Uterus (tissue), 2 donors: ENCODE measurements at regions not wholly inside any gene's neighbourhood (a gene's known extent, or its start where the extent isn't known, plus 50 kb on each side); places are given as distances from the start of the nearest gene placed in this dataset.

Source experiments
- POLR2A ChIP-seq, 2 donors: fragments of 450-650 bp; IDR thresholded peaks; one replicate each; pipeline ENCODE4 v1.6.1; 2016; ENCODE audit warnings: antibody characterized with exemption in 2 of 2, mild to moderate bottlenecking in 1 of 2, moderate library complexity in 1 of 2
- TF ChIP-seq, protein P1 (sequence below), 4 experiments: fragments of 200-600 bp in 2 of 4; fragments of 450-650 bp in 2 of 4; sonication (generic) in 2 of 4; IDR thresholded peaks; one replicate each; pipeline ENCODE4 v1.5.1; 2016 to 2019; ENCODE audit warnings: antibody characterized with exemption in 4 of 4, mild to moderate bottlenecking in 2 of 4, moderate library complexity in 1 of 4

GRCh38 chr12:126160912-126161311 is 1095.7 kb downstream of the AACS start:
- TF ChIP-seq, protein P1, sequence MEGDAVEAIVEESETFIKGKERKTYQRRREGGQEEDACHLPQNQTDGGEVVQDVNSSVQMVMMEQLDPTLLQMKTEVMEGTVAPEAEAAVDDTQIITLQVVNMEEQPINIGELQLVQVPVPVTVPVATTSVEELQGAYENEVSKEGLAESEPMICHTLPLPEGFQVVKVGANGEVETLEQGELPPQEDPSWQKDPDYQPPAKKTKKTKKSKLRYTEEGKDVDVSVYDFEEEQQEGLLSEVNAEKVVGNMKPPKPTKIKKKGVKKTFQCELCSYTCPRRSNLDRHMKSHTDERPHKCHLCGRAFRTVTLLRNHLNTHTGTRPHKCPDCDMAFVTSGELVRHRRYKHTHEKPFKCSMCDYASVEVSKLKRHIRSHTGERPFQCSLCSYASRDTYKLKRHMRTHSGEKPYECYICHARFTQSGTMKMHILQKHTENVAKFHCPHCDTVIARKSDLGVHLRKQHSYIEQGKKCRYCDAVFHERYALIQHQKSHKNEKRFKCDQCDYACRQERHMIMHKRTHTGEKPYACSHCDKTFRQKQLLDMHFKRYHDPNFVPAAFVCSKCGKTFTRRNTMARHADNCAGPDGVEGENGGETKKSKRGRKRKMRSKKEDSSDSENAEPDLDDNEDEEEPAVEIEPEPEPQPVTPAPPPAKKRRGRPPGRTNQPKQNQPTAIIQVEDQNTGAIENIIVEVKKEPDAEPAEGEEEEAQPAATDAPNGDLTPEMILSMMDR (IDR thresholded peaks at IDR 0.05) = no peak
- TF ChIP-seq POLR2A (IDR thresholded peaks at IDR 0.05) = no peak
